ENCODE measurements at regions not wholly inside any gene's neighbourhood (a gene's known extent, or its start where the extent isn't known, plus 50 kb on each side); places are given as distances from the start of the nearest gene placed in this dataset.
"Not testable (repeated sequence)": the region's sequence is repeated elsewhere in the genome, so short reads cannot be mapped to it uniquely, and the experiment has no call there.

DNA sequence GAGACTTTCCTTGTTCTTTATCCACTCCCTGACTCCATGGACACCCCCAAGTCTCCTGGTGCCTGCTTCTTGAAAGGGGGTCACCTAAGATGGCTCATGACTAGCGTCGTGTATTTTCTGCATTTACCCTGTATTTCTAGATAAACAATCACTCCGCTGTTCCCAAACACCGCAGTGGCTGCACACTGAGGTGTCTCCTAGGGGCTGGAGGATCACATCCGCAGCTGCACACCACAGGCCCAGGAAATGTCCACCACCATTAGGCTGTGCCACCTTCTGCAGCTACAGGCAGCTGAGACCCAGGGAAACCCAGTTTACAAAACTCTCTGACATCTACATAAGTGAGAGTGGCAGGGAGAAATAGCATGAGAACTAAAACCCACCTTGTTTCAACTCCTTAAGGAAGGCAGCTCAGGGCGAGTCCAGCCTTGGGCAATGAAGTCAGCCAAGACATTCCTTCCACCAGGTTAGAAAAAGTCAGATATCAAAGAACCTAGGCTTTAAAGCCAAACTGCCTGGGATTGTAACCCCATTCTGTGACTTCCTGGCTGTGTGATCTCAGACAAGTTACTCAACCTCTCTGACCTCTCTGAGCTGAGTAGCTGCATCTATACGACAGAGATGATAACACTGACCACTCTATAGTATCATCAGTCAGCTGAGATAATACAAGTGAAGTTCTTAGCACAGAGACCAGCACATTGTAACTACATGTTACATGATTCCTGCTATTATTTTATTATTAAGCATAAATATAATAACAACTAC is 102.2 kb downstream of the SNX5 start:
- Mint-ChIP-seq H3K27me3 (peaks cover 34% of the 10 kb centered on the region), H3K4me1 (peaks cover 14% of the 10 kb centered on the region), H3K4me3 (no peak overlapping the region), H3K27ac (no peak overlapping the region), H3K9me3 (no peaks in the 10 kb centered on the region), H3K36me3 (ENCODE audit: low read depth) (no peaks in the 10 kb centered on the region)
- no peak for ATAC-seq (ENCODE audit: low read depth)
- intact Hi-C loops (cut with micrococcal nuclease): no loop called here
- ChIA-PET POLR2A (no interaction called here), CTCF (interaction anchor here (1.1 kb wide), 1 partner anchor 11 kb away, joined by 4 read pairs; no protein-coding TSS in a partner anchor)
- TF ChIP-seq, protein P1, sequence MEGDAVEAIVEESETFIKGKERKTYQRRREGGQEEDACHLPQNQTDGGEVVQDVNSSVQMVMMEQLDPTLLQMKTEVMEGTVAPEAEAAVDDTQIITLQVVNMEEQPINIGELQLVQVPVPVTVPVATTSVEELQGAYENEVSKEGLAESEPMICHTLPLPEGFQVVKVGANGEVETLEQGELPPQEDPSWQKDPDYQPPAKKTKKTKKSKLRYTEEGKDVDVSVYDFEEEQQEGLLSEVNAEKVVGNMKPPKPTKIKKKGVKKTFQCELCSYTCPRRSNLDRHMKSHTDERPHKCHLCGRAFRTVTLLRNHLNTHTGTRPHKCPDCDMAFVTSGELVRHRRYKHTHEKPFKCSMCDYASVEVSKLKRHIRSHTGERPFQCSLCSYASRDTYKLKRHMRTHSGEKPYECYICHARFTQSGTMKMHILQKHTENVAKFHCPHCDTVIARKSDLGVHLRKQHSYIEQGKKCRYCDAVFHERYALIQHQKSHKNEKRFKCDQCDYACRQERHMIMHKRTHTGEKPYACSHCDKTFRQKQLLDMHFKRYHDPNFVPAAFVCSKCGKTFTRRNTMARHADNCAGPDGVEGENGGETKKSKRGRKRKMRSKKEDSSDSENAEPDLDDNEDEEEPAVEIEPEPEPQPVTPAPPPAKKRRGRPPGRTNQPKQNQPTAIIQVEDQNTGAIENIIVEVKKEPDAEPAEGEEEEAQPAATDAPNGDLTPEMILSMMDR (IDR thresholded peaks at IDR 0.05): no peak
- no peak for DNase-seq

DNA sequence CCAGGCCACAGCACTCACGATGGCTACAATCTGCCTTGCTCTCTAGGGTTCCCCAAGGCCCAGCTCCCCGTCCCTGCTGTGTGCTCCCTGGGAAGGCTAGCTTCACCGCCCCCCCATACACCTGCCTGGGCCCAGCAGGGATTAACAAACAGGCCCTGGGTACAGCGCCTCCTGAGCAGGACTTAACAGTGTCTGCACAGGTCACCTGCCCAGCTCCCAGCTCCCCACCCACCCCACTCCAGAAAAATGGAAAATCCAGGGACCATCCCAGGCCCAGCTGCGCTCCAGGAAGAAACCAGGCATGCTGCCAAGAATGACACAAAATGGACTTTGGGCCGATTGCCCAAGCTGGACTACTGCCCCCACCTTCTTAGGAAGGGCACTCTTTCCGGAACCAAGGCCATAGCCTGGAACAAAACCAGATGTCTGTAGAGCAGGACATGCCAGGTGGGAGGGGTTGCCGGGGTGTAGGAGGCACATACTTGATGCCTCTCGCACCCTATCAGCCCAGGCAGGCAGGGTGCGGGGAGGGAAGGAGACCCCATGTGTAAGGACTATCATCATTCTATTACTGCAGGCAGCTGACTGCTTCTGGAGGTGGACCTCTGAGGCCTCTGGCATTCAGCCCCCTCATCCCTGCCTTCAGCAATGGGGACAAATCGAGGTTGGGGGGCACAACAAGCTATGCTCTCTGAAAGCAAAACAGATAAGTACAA is 104.9 kb downstream of the SNX5 start:
- no peaks in the 10 kb centered on the region for H3K9me3 Mint-ChIP-seq
- TF ChIP-seq, protein P1 (IDR thresholded peaks at IDR 0.05): no peak
- no peak for ATAC-seq (ENCODE audit: low read depth)
- H3K4me3 Mint-ChIP-seq: no peak overlapping the region
- CTCF ChIA-PET: no interaction called here
- POLR2A ChIA-PET: interaction anchor here (1.1 kb wide), 1 partner anchor 15 kb away, joined by 3 read pairs; no protein-coding TSS in a partner anchor
- no peaks in the 10 kb centered on the region for H3K36me3 Mint-ChIP-seq (ENCODE audit: low read depth)
- H3K4me1 Mint-ChIP-seq: peaks cover 41% of the 10 kb centered on the region
- DNase-seq: no peak
- H3K27me3 Mint-ChIP-seq: peaks cover 30% of the 10 kb centered on the region
- intact Hi-C loops (cut with micrococcal nuclease): no loop called here
- no peak overlapping the region for H3K27ac Mint-ChIP-seq

DNA sequence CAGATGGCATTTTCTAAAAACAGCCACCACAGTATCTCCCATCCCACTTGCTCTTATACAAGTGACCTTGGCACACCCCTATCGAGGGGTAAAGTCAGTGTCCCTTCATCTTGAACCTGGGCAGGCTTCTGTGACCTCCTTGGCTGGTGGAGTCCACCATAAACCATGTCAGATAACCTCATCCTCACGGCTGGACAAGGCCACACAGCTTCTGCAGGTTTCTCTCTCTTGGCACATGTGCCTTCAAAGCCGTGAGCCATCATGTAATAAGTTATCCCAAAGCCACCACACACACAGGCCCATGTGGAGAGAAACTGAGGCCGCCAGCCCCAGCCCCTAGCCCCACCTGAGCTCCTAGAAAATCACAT is 105.4 kb downstream of the SNX5 start:
- POLR2A ChIA-PET: interaction anchor here (1.1 kb wide), 1 partner anchor 15 kb away, joined by 3 read pairs; no protein-coding TSS in a partner anchor
- DNase-seq (no peak), ATAC-seq (ENCODE audit: low read depth) (no peak)
- Mint-ChIP-seq H3K36me3 (ENCODE audit: low read depth) (no peaks in the 10 kb centered on the region), H3K4me1 (peaks cover 46% of the 10 kb centered on the region), H3K4me3 (no peak overlapping the region), H3K9me3 (no peaks in the 10 kb centered on the region), H3K27me3 (peaks cover 30% of the 10 kb centered on the region), H3K27ac (no peak overlapping the region)
- CTCF ChIA-PET: no interaction called here
- intact Hi-C loops (cut with micrococcal nuclease): no loop called here
- TF ChIP-seq, protein P1 (IDR thresholded peaks at IDR 0.05): no peak

DNA sequence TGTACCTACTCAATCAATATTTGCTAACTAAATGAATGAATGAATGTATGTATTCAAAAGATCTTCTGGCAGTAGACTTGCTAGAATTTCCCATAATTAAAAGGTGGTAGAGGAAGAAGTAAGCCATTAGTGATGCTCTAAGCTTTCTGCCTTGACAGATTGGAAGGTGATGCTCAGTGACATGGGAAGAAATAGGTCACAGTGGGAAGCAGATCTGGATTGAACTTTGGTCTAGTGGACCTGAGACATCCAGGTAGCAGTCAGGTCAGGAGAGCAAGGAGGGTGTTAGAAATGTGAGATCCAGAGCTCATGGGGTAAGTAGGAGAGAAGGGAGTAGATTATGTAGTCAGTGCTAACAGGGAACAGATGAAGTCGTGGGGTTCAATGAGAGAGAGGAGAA is 106.4 kb downstream of the SNX5 start:
- TF ChIP-seq, protein P1 (IDR thresholded peaks at IDR 0.05): no peak
- DNase-seq: no peak
- no peaks in the 10 kb centered on the region for H3K9me3 Mint-ChIP-seq
- ATAC-seq (ENCODE audit: low read depth): no peak
- peaks cover 25% of the 10 kb centered on the region for H3K27me3 Mint-ChIP-seq
- intact Hi-C loops (cut with micrococcal nuclease): no loop called here
- no peaks in the 10 kb centered on the region for H3K36me3 Mint-ChIP-seq (ENCODE audit: low read depth)
- H3K4me1 Mint-ChIP-seq: peaks cover 56% of the 10 kb centered on the region
- no peak overlapping the region for H3K27ac Mint-ChIP-seq
- CTCF ChIA-PET: no interaction called here
- H3K4me3 Mint-ChIP-seq: no peak overlapping the region
- POLR2A ChIA-PET: interaction anchor here (0.7 to 1.1 kb wide), 2 partner anchors 14 to 336 kb away, joined by 3 read pairs; no protein-coding TSS in a partner anchor

DNA sequence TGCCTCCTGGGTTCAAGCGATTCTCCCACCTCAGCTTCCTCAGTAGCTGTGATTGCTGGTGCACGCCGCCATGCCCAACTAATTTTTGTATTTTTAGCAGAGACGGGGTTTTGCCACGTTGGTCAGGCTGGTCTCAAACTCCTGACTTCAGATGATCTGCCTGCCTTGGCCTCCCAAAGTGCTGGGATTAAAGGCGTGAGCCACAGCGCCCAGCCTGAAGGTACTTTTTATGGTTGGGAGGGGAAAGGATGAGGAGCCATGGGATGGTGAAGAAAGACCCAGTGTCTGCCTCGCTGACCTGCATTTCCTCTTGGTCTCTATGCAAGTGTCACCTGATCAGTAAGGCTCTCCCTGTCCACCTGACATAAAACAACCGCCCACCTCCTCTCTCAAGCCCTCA is 107.0 kb downstream of the SNX5 start:
- DNase-seq; CTCF ChIA-PET; ATAC-seq (ENCODE audit: low read depth); intact Hi-C loops (cut with micrococcal nuclease); H3K27ac Mint-ChIP-seq; H3K36me3 Mint-ChIP-seq (ENCODE audit: low read depth); H3K9me3 Mint-ChIP-seq: not testable (repeated sequence)
- H3K27me3 Mint-ChIP-seq: peaks cover 23% of the 10 kb centered on the region
- H3K4me1 Mint-ChIP-seq: peaks cover 62% of the 10 kb centered on the region
- peak overlapping the region; percentile 25 for H3K4me3 Mint-ChIP-seq
- POLR2A ChIA-PET: interaction anchor here (0.7 to 0.8 kb wide), 2 partner anchors 17 to 336 kb away, joined by 3 read pairs; no protein-coding TSS in a partner anchor
